Brain microvascular endothelial cell (primary cell): ENCODE measurements at regions not wholly inside any gene's neighbourhood (a gene's known extent, or its start where the extent isn't known, plus 50 kb on each side); places are given as distances from the start of the nearest gene placed in this dataset.

ENCODE experiments used
- DNase-seq: peaks from one replicate; pipeline ENCODE4 v3.0.0-alpha.2; 2020
- H3K27ac ChIP-seq: fragments of 250-450 bp; sonication (Bioruptor Pico); 2 replicates; pipeline ENCODE4 v1.5.1; 2020; ENCODE audit warnings: mild to moderate bottlenecking, moderate library complexity
- H3K27me3 ChIP-seq: fragments of 250-450 bp; sonication (Bioruptor Pico); replicated peaks from 2 replicates; pipeline ENCODE4 v1.5.1; 2020; ENCODE audit warnings: mild to moderate bottlenecking
- H3K36me3 ChIP-seq: fragments of 250-450 bp; sonication (Bioruptor Pico); replicated peaks from 2 replicates; pipeline ENCODE4 v1.5.1; 2020; ENCODE audit warnings: mild to moderate bottlenecking
- H3K4me3 ChIP-seq: 2 replicates; pipeline ENCODE4 v1.5.1; 2011; ENCODE audit warnings: low read depth, mild to moderate bottlenecking, control low read depth, low read length, moderate library complexity
- CTCF ChIP-seq: IDR thresholded peaks from 2 replicates; pipeline ENCODE4 v1.5.1; 2011; ENCODE audit warnings: low read depth, mild to moderate bottlenecking, moderate library complexity, low read length, control low read depth, inconsistent platforms; ENCODE audit errors: missing control alignments
- in situ Hi-C: cut with HindIII; loops from 2 replicates; pipeline ENCODE4 v1.10.0; 2017; ENCODE audit warnings: low sequenced_read_pairs, low pct_ligation_motif_present

- Histone ChIP-seq H3K27me3 (no peaks in the 10 kb centered on the region), H3K27ac (no peak overlapping the region)
- TF ChIP-seq CTCF, result no peak
These were observed 50.6 kb upstream of the L3MBTL4 start for GRCh38 chr18:6465281-6465680.

DNA sequence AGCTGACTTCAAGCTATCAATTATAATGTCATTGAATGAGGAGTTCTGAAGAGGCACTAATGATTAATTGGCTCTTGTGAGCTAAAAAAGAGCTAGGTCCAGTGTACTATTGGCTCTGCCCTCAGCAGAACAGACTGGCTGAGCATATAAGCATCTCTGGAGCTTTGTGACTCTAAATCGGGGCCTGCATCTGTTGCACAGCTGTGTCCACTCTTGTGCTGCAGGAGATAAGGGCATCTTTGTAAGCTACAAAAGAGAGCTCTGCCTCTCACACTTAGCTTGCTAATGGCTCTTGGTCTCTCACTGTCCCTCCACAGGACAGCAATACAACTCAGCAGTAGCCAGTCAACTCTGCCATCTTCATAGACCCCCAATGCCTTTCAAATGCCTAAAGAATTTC is 61.5 kb upstream of the L3MBTL4 start:
- H3K27ac ChIP-seq, result no peak overlapping the region
- DNase-seq, result no peak
- in situ Hi-C loops, result no loop called here
- H3K36me3 ChIP-seq, result no peaks in the 10 kb centered on the region
- no peak overlapping the region for H3K4me3 ChIP-seq
- no peaks in the 10 kb centered on the region for H3K27me3 ChIP-seq
- no peak for TF ChIP-seq CTCF

More at GRCh38 chr18:6465281-6465680, 50.6 kb upstream of the L3MBTL4 start:
- no peak overlapping the region for H3K4me3 ChIP-seq
- in situ Hi-C loops, result no loop called here
- H3K36me3 ChIP-seq, result no peaks in the 10 kb centered on the region
- DNase-seq, result no peak

DNA sequence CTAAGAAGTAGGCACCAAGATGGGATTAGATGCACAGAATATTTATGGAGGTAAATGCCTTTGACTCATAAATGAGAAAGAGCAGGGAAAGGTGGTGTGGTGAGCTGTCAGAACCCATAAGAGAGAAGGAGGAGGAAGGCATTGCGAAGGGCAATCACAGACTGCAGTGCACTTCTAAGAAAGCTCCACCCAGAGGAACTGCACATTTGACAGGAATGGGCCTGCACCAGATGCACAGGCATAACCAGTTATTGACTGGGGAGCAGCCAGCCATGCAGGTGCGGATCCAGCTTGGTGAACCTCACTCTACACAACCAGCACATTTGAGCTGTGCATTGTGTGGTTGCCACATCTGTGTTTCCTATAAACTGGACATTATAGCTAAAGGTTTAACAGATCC is 62.2 kb upstream of the L3MBTL4 start:
- no peak for TF ChIP-seq CTCF
- no peak for DNase-seq
- Histone ChIP-seq H3K36me3 (no peaks in the 10 kb centered on the region), H3K4me3 (no peak overlapping the region), H3K27me3 (no peaks in the 10 kb centered on the region), H3K27ac (no peak overlapping the region)
- in situ Hi-C loops, result no loop called here

DNA sequence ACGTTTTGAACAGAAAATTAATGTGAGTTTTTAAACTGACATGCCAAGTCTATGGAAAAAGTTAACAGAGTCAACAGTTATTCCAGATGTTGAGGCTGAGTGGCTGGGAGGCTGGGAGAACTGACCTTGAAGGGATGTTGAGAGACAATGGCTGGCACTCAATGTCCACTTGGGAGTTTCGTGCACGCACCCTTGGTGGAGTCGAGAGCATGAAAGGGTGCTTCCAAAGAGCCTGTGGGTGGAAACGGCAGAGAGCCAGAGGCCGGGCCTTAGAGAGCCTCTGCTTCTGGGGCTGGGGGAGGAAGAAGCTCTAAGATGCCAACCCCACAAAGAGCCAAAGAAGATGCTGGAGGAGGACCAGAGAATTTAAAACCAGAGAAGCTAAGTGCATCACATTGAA is 63.4 kb upstream of the L3MBTL4 start:
- TF ChIP-seq CTCF, result no peak
- no peak for DNase-seq
- H3K36me3 ChIP-seq, result no peaks in the 10 kb centered on the region
- H3K27ac ChIP-seq, result no peak overlapping the region
- in situ Hi-C loops, result no loop called here
- H3K4me3 ChIP-seq, result no peak overlapping the region
- no peaks in the 10 kb centered on the region for H3K27me3 ChIP-seq

- Histone ChIP-seq H3K4me3 (no peak overlapping the region), H3K36me3 (no peaks in the 10 kb centered on the region), H3K27ac (no peak overlapping the region), H3K27me3 (no peaks in the 10 kb centered on the region)
- DNase-seq, result no peak
- in situ Hi-C loops, result no loop called here
- no peak for TF ChIP-seq CTCF
These were observed 65.0 kb upstream of the L3MBTL4 start for GRCh38 chr18:6479699-6480098.

DNA sequence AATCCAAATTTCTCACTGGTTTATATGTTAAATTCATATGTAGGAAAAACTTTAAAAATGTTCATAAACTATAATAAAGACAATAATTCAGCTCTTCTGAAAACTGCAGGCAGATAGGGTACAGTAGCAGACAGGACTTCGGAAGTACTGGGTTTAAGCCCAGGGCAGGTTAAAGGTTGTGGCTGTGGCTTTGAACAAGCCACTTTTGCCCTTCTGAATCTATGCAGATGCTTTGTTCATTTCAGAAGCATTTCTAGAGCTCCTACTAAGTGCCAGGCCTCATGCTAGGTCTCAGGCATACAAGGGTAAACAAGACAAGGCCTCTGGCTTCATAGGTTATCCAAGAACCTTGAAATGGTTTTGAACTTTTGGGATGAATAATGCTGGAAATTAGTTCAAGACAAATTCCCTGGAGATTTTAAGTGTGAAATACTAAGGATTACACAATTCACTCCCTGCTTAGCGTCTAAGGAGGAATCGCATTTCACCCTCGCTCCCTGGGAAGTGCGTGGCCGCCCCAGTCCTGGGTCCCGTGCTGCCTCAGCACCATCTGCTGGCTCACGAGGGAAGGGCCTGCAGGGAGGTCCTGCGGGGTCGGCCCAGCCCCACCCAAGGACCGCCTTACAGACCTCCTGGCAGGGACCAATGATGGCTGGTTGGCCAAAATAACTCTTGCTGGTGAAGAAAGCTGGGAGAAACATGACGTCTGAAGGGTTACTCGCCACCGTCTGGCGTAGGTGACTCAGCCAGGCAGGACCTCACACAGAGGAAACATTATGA is 67.7 kb upstream of the L3MBTL4 start:
- Histone ChIP-seq H3K36me3 (no peaks in the 10 kb centered on the region), H3K27ac (no peak overlapping the region), H3K4me3 (no peak overlapping the region), H3K27me3 (no peaks in the 10 kb centered on the region)
- peak; percentile 70 for DNase-seq
- peak; percentile 84 for TF ChIP-seq CTCF
- in situ Hi-C loops, result no loop called here
